PC-3 (cell line): ENCODE measurements at regions not wholly inside any gene's neighbourhood (a gene's known extent, or its start where the extent isn't known, plus 50 kb on each side); places are given as distances from the start of the nearest gene placed in this dataset.

Experiments
- ATAC-seq: fragments of 200-7000 bp; cut with Tn5 transposase; 2 replicates; pipeline ENCODE4 v1.9.1; 2020; ENCODE audit warnings: mild to moderate bottlenecking, moderate library complexity
- BruUV-seq: library from RNA; stranded (reverse); fragments of 400-500 nt; replicated peaks from 2 replicates; lab custom pipeline; 2021; lab: Mats Ljungman, UMichigan
- CTCF ChIA-PET: fragments of 300-600 bp; sonication (Branson Sonifier 250); formaldehyde crosslinking; loops from one replicate; lab custom pipeline; 2022; ENCODE audit warnings: antibody characterized with exemption; lab: Charles Lee
- POLR2A ChIA-PET: fragments of 300-600 bp; sonication (Branson Sonifier 250); formaldehyde crosslinking; loops from one replicate; lab custom pipeline; 2022; ENCODE audit warnings: antibody characterized with exemption; ENCODE audit not compliant: unreplicated experiment; lab: Charles Lee
- DNase-seq: peaks from one replicate; pipeline ENCODE4 v3.0.0-alpha.2; 2015
- H2AFZ ChIP-seq: fragments of 300-600 bp; sonication (generic); 2 replicates; pipeline ENCODE4 v1.6.0; 2016; ENCODE audit warnings: antibody characterized with exemption, low read length
- H3F3A ChIP-seq: fragments of 300-600 bp; sonication (generic); one replicate; pipeline ENCODE4 v1.6.0; 2017; ENCODE audit warnings: antibody characterized with exemption, low read length, control low read depth, mild to moderate bottlenecking; ENCODE audit not compliant: unreplicated experiment
- H3K27ac ChIP-seq: fragments of 300-600 bp; sonication (generic); 2 replicates; pipeline ENCODE4 v1.5.1; 2016; ENCODE audit warnings: mild to moderate bottlenecking, low read length
- H3K27me3 ChIP-seq: fragments of 300-600 bp; sonication (generic); 2 replicates; pipeline ENCODE4 v1.6.1; 2016; ENCODE audit warnings: low read length, mixed read lengths
- H3K36me3 ChIP-seq: fragments of 300-600 bp; sonication (generic); 2 replicates; pipeline ENCODE4 v1.6.1; 2016; ENCODE audit warnings: low read depth, mixed run types, low read length, mixed read lengths
- H3K4me1 ChIP-seq: fragments of 300-600 bp; sonication (generic); 2 replicates; pipeline ENCODE4 v1.5.1; 2016; ENCODE audit warnings: low read length; ENCODE audit not compliant: insufficient read depth
- H3K4me2 ChIP-seq: fragments of 300-600 bp; sonication (generic); 2 replicates; pipeline ENCODE4 v1.6.0; 2016; ENCODE audit warnings: low read length
- H3K4me3 ChIP-seq: fragments of 300-600 bp; sonication (generic); 2 replicates; pipeline ENCODE4 v1.5.1; 2016; ENCODE audit warnings: mild to moderate bottlenecking, low read length, mixed read lengths
- H3K79me2 ChIP-seq: fragments of 300-600 bp; sonication (generic); 2 replicates; pipeline ENCODE4 v1.6.1; 2017; ENCODE audit warnings: low read length, mixed read lengths
- H3K9ac ChIP-seq: fragments of 300-600 bp; sonication (generic); 2 replicates; pipeline ENCODE4 v1.6.0; 2016; ENCODE audit warnings: mild to moderate bottlenecking, low read length
- H3K9me2 ChIP-seq: fragments of 300-600 bp; sonication (generic); replicated peaks from 2 replicates; pipeline ENCODE4 v1.6.1; 2016; ENCODE audit warnings: mixed run types, low read length, mixed read lengths
- H3K9me3 ChIP-seq: fragments of 300-600 bp; sonication (generic); 2 replicates; pipeline ENCODE4 v1.6.1; 2016; ENCODE audit warnings: low read length, mixed read lengths
- H4K20me1 ChIP-seq: fragments of 300-600 bp; sonication (generic); 2 replicates; pipeline ENCODE4 v1.6.1; 2016; ENCODE audit warnings: low read length, mixed read lengths
- CTCF ChIP-seq: fragments of 300-600 bp; sonication (generic); conservative IDR thresholded peaks from 2 replicates; pipeline ENCODE4 v1.5.1; 2017; ENCODE audit warnings: antibody characterized with exemption, low read depth, mild to moderate bottlenecking, low read length
- EZH2 ChIP-seq: fragments of 300-600 bp; sonication (generic); IDR thresholded peaks from one replicate; pipeline ENCODE4 v1.6.1; 2017; ENCODE audit warnings: antibody characterized with exemption, mild to moderate bottlenecking, low read length; ENCODE audit not compliant: unreplicated experiment
- EZH2phosphoT487 ChIP-seq: fragments of 300-600 bp; sonication (generic); IDR thresholded peaks from 2 replicates; pipeline ENCODE4 v1.6.1; 2018; ENCODE audit warnings: mild to moderate bottlenecking, antibody characterized with exemption, low read length, borderline replicate concordance
- intact Hi-C: fragments of 100-400 bp; cut with micrococcal nuclease; formaldehyde crosslinking; loops from 2 replicates; pipeline ENCODE4 v1.9.0; 2023

GRCh38 chr12:97024393-97024792, 117.3 kb downstream of the NEDD1 start:
- ATAC-seq, result no peak
- no TSS peak for BruUV-seq

GRCh38 chr12:97026901-97027300, 119.8 kb downstream of the NEDD1 start:
- no peak for DNase-seq
- no TSS peak for BruUV-seq
- ChIA-PET CTCF (no interaction called here), POLR2A (no interaction called here)
- Histone ChIP-seq H3K4me3 (no peak overlapping the region), H3K9me2 (no peaks in the 10 kb centered on the region), H3K27me3 (peaks cover 87% of the 10 kb centered on the region), H3K4me2 (no peak overlapping the region), H3K79me2 (no peaks in the 10 kb centered on the region), H3K27ac (no peak overlapping the region), H2AFZ (no peak overlapping the region), H3F3A (no peaks in the 10 kb centered on the region), H3K4me1 (no peaks in the 10 kb centered on the region), H4K20me1 (no peaks in the 10 kb centered on the region), H3K36me3 (no peaks in the 10 kb centered on the region), H3K9me3 (no peaks in the 10 kb centered on the region), H3K9ac (no peak overlapping the region)
- ATAC-seq, result no peak
- intact Hi-C loops, result no loop called here
- no peak for TF ChIP-seq EZH2phosphoT487

More at GRCh38 chr12:97024393-97024792, 117.3 kb downstream of the NEDD1 start:
- no peaks in the 10 kb centered on the region for H3K79me2 ChIP-seq
- POLR2A ChIA-PET, result no interaction called here
- H3K9me2 ChIP-seq, result no peaks in the 10 kb centered on the region
- intact Hi-C loops, result no loop called here
- no peak overlapping the region for H3K4me2 ChIP-seq
- H2AFZ ChIP-seq, result no peak overlapping the region
- H3K9ac ChIP-seq, result no peak overlapping the region
- no peaks in the 10 kb centered on the region for H3K4me1 ChIP-seq
- CTCF ChIA-PET, result no interaction called here
- no peaks in the 10 kb centered on the region for H4K20me1 ChIP-seq
- DNase-seq, result no peak
- no peaks in the 10 kb centered on the region for H3K9me3 ChIP-seq
- H3K27ac ChIP-seq, result no peak overlapping the region
- no peaks in the 10 kb centered on the region for H3K36me3 ChIP-seq
- no peaks in the 10 kb centered on the region for H3F3A ChIP-seq
- TF ChIP-seq EZH2, result no peak
- no peak for TF ChIP-seq EZH2phosphoT487
- no peak for TF ChIP-seq CTCF
- H3K27me3 ChIP-seq, result peaks cover 88% of the 10 kb centered on the region
- H3K4me3 ChIP-seq, result no peak overlapping the region

GRCh38 chr12:97027482-97027881, 120.4 kb downstream of the NEDD1 start:
- Histone ChIP-seq H3K36me3 (no peaks in the 10 kb centered on the region), H4K20me1 (no peaks in the 10 kb centered on the region), H3K9me3 (no peaks in the 10 kb centered on the region), H3K4me1 (no peaks in the 10 kb centered on the region), H3K27me3 (peaks cover 88% of the 10 kb centered on the region), H3K79me2 (no peaks in the 10 kb centered on the region), H3K9ac (no peak overlapping the region), H3K9me2 (no peaks in the 10 kb centered on the region), H3K27ac (no peak overlapping the region), H3F3A (no peaks in the 10 kb centered on the region), H2AFZ (no peak overlapping the region), H3K4me2 (no peak overlapping the region), H3K4me3 (no peak overlapping the region)
- POLR2A ChIA-PET, result no interaction called here
- intact Hi-C loops, result no loop called here
- ATAC-seq (no peak), DNase-seq (no peak)
- CTCF ChIA-PET, result no interaction called here
- no TSS peak for BruUV-seq
- no peak for TF ChIP-seq EZH2
- no peak for TF ChIP-seq EZH2phosphoT487
- TF ChIP-seq CTCF, result no peak
